ENCODE measurements at regions not wholly inside any gene's neighbourhood (a gene's known extent, or its start where the extent isn't known, plus 50 kb on each side); places are given as distances from the start of the nearest gene placed in this dataset.

GRCh38 chr9:20252778-20253177, 369.5 kb downstream of the MLLT3 start:
- TF ChIP-seq, protein P1, sequence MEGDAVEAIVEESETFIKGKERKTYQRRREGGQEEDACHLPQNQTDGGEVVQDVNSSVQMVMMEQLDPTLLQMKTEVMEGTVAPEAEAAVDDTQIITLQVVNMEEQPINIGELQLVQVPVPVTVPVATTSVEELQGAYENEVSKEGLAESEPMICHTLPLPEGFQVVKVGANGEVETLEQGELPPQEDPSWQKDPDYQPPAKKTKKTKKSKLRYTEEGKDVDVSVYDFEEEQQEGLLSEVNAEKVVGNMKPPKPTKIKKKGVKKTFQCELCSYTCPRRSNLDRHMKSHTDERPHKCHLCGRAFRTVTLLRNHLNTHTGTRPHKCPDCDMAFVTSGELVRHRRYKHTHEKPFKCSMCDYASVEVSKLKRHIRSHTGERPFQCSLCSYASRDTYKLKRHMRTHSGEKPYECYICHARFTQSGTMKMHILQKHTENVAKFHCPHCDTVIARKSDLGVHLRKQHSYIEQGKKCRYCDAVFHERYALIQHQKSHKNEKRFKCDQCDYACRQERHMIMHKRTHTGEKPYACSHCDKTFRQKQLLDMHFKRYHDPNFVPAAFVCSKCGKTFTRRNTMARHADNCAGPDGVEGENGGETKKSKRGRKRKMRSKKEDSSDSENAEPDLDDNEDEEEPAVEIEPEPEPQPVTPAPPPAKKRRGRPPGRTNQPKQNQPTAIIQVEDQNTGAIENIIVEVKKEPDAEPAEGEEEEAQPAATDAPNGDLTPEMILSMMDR (IDR thresholded peaks at IDR 0.05), result no peak
- no peak for TF ChIP-seq EZH2 (IDR thresholded peaks at IDR 0.05)
- peak; percentile 70 for TF ChIP-seq EZH2phosphoT487 (IDR thresholded peaks at IDR 0.05)

All from neural progenitor cell (in vitro differentiated cells).